Gastroesophageal sphincter (tissue), 4 donors: ENCODE measurements at regions not wholly inside any gene's neighbourhood (a gene's known extent, or its start where the extent isn't known, plus 50 kb on each side); places are given as distances from the start of the nearest gene placed in this dataset.

Experiments used
- ATAC-seq: fragments of 150-250 bp; one replicate; pipeline ENCODE4 v1.9.1; 2016; ENCODE audit warnings: mild to moderate bottlenecking, moderate library complexity
- H3K27ac ChIP-seq, 4 donors: fragments of 200-600 bp; sonication (generic) in 3 of 4; 1 replicate in 3 of 4; 2 replicates in 1 of 4; pipeline ENCODE4 v1.5.1; 2016 to 2019
- H3K27me3 ChIP-seq: fragments of 200-600 bp; sonication (generic); one replicate; pipeline ENCODE4 v1.5.1; 2019
- H3K36me3 ChIP-seq, 2 donors: fragments of 200-600 bp; sonication (generic); one replicate each; pipeline ENCODE4 v1.5.1; 2019; ENCODE audit warnings: control low read depth in 1 of 2
- H3K4me1 ChIP-seq, 3 donors: fragments of 200-600 bp; sonication (generic); 1 replicate in 2 of 3; 2 replicates in 1 of 3; pipeline ENCODE4 v1.5.1; 2016 to 2019; ENCODE audit warnings: control low read depth in 2 of 3
- H3K4me3 ChIP-seq, 2 donors: fragments of 200-600 bp; sonication (generic); one replicate each; pipeline ENCODE4 v1.5.1; 2019; ENCODE audit warnings: mild to moderate bottlenecking in 1 of 2, moderate library complexity in 1 of 2
- H3K9me3 ChIP-seq, 3 donors: fragments of 200-600 bp; sonication (generic); one replicate each; pipeline ENCODE4 v1.5.1; 2017 to 2019; ENCODE audit warnings: control low read depth in 2 of 3
- EP300 ChIP-seq: sonication (generic); formaldehyde crosslinking; IDR thresholded peaks from one replicate; pipeline ENCODE4 v1.6.1; 2017; ENCODE audit warnings: antibody characterized with exemption, mild to moderate bottlenecking
- POLR2A ChIP-seq, 2 donors: fragments of 450-650 bp; IDR thresholded peaks; one replicate each; pipeline ENCODE4 v1.6.1; 2017; ENCODE audit warnings: antibody characterized with exemption in 2 of 2, mild to moderate bottlenecking in 2 of 2, moderate library complexity in 1 of 2
- POLR2AphosphoS5 ChIP-seq: sonication (generic); formaldehyde crosslinking; IDR thresholded peaks from one replicate; pipeline ENCODE4 v1.6.1; 2017; ENCODE audit warnings: antibody characterized with exemption
- WGBS, 2 donors: methylation state at CpG; one replicate each; pipeline ENCODE4 v1.1.5; 2018; ENCODE audit warnings: low coverage in 1 of 2; 5-methylcytosine and 5-hydroxymethylcytosine counted together
- TF ChIP-seq, protein P1 (sequence below), 4 experiments: fragments of 200-600 bp in 2 of 4; fragments of 450-650 bp in 2 of 4; sonication (generic) in 1 of 4; IDR thresholded peaks; one replicate each; pipeline ENCODE4 v1.5.1; 2017 to 2019; ENCODE audit warnings: antibody characterized with exemption in 4 of 4, mild to moderate bottlenecking in 2 of 4, moderate library complexity in 2 of 4

DNA sequence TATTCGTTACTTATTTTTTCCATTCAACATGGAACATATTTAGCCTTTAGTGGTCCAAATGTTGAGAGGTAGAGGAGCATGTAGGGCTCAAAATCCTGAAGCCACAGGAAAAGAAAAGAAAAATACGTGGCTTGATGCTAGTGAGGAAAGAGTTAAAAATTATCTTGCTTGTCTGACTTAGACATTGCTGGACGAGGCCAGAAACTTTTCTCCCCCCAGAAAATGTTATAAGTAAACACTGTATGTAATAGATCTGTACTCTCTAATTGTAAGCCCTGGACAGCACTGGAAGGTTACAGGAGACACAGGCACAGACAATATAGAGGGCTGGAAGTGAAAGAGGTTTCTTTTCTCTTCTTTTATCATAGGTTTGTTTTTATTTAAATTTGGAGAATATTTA lies 165.6 kb downstream of the ZFP64 start:
- TF ChIP-seq POLR2A (IDR thresholded peaks at IDR 0.05) (no peak), EP300 (no peak), POLR2AphosphoS5 (no peak)
- TF ChIP-seq, protein P1, sequence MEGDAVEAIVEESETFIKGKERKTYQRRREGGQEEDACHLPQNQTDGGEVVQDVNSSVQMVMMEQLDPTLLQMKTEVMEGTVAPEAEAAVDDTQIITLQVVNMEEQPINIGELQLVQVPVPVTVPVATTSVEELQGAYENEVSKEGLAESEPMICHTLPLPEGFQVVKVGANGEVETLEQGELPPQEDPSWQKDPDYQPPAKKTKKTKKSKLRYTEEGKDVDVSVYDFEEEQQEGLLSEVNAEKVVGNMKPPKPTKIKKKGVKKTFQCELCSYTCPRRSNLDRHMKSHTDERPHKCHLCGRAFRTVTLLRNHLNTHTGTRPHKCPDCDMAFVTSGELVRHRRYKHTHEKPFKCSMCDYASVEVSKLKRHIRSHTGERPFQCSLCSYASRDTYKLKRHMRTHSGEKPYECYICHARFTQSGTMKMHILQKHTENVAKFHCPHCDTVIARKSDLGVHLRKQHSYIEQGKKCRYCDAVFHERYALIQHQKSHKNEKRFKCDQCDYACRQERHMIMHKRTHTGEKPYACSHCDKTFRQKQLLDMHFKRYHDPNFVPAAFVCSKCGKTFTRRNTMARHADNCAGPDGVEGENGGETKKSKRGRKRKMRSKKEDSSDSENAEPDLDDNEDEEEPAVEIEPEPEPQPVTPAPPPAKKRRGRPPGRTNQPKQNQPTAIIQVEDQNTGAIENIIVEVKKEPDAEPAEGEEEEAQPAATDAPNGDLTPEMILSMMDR (IDR thresholded peaks at IDR 0.05): no peak
- Histone ChIP-seq H3K4me3 (no peak overlapping the region), H3K27me3 (no peaks in the 10 kb centered on the region), H3K27ac (no peak overlapping the region), H3K36me3 (no peaks in the 10 kb centered on the region), H3K4me1 (no peaks in the 10 kb centered on the region), H3K9me3 (no peaks in the 10 kb centered on the region)
- ATAC-seq: no peak
- WGBS, 2 donors: 23 to 33% methylated on average over 2 of the region's 3 CpGs

DNA sequence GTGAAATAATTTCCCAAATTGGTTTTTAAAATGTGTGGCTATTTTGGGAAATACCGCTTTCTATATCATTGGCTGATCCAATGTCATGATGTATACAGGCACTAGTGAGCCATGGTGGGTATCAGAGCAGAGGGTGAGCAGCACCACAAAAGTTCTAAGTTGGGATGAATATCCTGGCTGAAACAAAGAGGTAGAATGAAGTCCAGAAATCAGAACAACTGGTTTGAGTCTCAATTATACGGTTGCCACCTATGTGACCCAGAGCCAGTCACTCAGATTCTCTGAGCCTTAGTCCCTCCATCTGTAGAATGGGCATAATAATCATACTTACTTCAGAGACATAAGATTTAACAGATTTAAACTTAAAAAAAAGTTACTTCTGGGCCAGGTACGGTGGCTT lies 172.3 kb downstream of the ZFP64 start:
- no peaks in the 10 kb centered on the region for H3K36me3 ChIP-seq
- H3K4me3 ChIP-seq: no peak overlapping the region
- no peaks in the 10 kb centered on the region for H3K27me3 ChIP-seq
- WGBS, 2 donors: 93 to 100% methylated on average over 2 to 3 of the region's 3 CpGs
- no peaks in the 10 kb centered on the region for H3K4me1 ChIP-seq
- TF ChIP-seq POLR2A (IDR thresholded peaks at IDR 0.05): no peak
- TF ChIP-seq, protein P1 (IDR thresholded peaks at IDR 0.05): no peak
- no peak for TF ChIP-seq EP300
- no peak for TF ChIP-seq POLR2AphosphoS5
- no peak for ATAC-seq
- peaks cover 0 to 2% (median 0%) of the 10 kb centered on the region in 3 donors for H3K9me3 ChIP-seq
- no peak overlapping the region for H3K27ac ChIP-seq

DNA sequence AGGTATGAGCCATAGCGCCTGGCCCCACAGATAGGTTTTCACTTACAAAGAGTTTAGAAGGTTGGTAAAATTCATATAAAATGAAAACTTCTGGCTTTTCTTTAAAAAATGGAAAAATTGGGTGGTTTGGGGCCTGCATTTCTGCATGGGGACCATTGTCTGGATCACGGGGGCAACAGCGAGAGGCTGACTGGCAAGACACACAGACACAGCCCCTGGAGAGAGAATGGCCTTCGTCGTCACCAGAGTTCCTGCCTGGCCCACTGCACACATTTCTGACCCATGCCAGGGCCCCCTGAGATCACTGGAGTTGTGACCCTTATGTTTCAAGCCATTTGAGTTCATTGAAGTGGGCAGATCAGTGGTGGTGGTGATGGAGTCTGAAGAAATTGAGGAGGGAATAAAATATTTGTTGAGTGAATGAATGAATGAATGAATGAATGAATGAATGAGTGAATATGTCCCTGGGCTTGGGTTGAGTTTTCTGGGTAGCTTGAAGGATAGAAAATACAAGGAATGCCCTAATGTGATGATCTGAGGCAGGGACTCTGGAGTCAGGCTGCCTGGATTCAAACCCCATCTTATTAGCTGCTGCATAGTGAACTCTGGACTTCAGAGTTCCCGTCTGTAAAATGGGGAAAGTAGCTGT lies 173.8 kb downstream of the ZFP64 start:
- 80 to 89% methylated on average over 2 to 5 of the region's 6 CpGs for WGBS, 2 donors

DNA sequence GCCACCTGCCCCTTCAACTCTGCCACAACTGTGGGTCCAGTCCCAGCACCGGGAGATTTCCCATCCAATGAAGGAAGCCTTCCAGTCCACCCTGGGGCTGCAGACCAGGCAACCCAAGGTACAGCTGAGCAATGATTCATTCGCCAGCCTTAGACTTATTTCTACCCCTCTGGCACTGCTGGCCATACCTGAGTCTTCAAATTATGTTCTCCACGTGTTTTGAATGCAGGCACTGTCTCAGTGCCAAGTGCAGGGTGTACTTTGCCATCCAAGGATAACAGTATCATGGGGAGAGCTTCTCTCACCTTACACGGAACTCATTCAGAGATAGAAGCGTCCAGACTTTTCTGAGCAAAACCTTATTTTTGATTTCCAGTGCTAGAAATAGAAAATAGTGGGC lies 175.6 kb downstream of the ZFP64 start:
- Histone ChIP-seq H3K4me3 (no peak overlapping the region), H3K27me3 (no peaks in the 10 kb centered on the region), H3K36me3 (no peaks in the 10 kb centered on the region), H3K4me1 (no peaks in the 10 kb centered on the region), H3K9me3 (peaks cover 0 to 8% (median 2%) of the 10 kb centered on the region in 3 donors), H3K27ac (no peak overlapping the region)
- TF ChIP-seq, protein P1 (IDR thresholded peaks at IDR 0.05): no peak
- TF ChIP-seq POLR2AphosphoS5: no peak
- no peak for TF ChIP-seq POLR2A (IDR thresholded peaks at IDR 0.05)
- no peak for TF ChIP-seq EP300
- ATAC-seq: no peak
- WGBS, 2 donors: 73 to 80% methylated on average over 3 to 4 of the region's 5 CpGs

More for the DNA sequence above, 173.8 kb downstream of the ZFP64 start:
- H3K4me1 ChIP-seq: no peaks in the 10 kb centered on the region
- no peak overlapping the region for H3K27ac ChIP-seq
- ATAC-seq: no peak
- H3K27me3 ChIP-seq: no peaks in the 10 kb centered on the region
- peaks cover 0 to 2% (median 0%) of the 10 kb centered on the region in 3 donors for H3K9me3 ChIP-seq
- TF ChIP-seq, protein P1 (IDR thresholded peaks at IDR 0.05): no peak
- TF ChIP-seq EP300 (no peak), POLR2AphosphoS5 (no peak), POLR2A (IDR thresholded peaks at IDR 0.05) (no peak)
- no peaks in the 10 kb centered on the region for H3K36me3 ChIP-seq
- no peak overlapping the region for H3K4me3 ChIP-seq

DNA sequence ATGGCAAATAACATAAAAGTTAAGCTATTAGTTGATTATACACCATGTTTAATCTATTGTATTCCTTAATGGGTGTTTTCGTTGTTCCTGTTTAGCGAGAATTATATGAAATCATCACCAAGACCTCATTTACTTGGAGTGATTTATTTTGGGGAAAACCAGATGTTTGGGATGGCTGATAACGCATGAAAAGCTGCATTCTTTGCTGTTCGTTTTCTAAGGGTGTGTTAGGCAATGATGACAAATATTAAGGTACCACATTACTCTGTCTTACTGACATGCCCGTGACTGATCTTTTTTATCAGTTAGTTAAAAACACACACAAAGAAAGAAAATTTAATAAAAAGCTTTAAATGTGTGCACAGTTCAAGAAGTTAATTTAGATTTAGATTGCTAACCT lies 176.4 kb downstream of the ZFP64 start:
- Histone ChIP-seq H3K9me3 (peaks cover 0 to 14% (median 2%) of the 10 kb centered on the region in 3 donors), H3K27ac (no peak overlapping the region), H3K4me3 (no peak overlapping the region), H3K36me3 (no peaks in the 10 kb centered on the region), H3K27me3 (no peaks in the 10 kb centered on the region), H3K4me1 (no peaks in the 10 kb centered on the region)
- TF ChIP-seq POLR2AphosphoS5 (no peak), EP300 (no peak), POLR2A (IDR thresholded peaks at IDR 0.05) (no peak)
- TF ChIP-seq, protein P1 (IDR thresholded peaks at IDR 0.05): no peak
- 77% methylated on average over 5 of the region's 5 CpGs for WGBS, 2 donors
- ATAC-seq: no peak
